GM21360 (cell line): ENCODE measurements at regions not wholly inside any gene's neighbourhood (a gene's known extent, or its start where the extent isn't known, plus 50 kb on each side); places are given as distances from the start of the nearest gene placed in this dataset.

ENCODE experiments used
- ATAC-seq: cut with Tn5 transposase; IDR thresholded peaks from one replicate; pipeline ENCODE4 v1.9.1; 2021; ENCODE audit warnings: mild to moderate bottlenecking, moderate library complexity; ENCODE audit not compliant: unreplicated experiment

DNA sequence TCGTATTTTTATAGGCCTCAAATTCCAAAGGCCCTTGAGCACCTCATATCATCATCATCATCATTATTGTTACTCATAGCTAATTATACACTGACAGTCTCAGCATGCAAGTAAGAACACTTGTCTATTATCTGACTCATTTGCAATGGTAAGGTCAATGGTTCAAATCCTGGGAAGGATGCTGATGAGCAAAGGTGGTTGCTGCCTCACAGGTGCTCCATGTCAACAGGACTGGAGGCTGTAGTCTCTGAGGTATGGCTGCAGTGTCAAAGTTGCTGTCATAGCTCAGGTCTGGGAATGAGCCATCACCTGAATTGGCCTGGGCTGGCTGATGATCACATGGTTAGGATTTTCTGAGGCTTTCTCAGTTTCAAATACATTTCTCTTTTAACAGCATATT, 379.3 kb downstream of the BCL11A start:
- ATAC-seq = no peak

- ATAC-seq = no peak
Observed at GRCh38 chr2:60172801-60173200, 380.7 kb downstream of the BCL11A start.

- no peak for ATAC-seq
Observed at GRCh38 chr2:60170272-60170671, 383.2 kb downstream of the BCL11A start.

DNA sequence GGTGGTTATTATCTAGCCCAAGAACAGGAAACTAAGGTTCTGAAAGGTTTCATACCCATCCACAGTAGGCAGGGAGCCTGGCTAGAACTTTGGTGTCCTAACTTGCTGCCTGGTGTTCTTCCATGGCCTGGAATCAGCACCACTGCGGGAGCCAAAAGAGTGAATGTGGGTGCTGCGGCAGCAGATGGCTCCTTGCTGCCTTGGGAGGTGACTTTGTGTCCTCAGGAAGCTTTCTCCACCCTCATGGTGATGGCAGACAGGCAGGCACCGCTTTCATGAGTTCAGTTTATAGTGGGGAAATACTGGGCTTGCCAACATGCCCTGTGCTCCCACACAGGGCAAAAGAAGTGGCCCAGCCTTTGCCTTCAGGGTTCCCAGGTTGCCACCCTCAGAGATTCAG, 385.2 kb downstream of the BCL11A start:
- ATAC-seq = no peak

- ATAC-seq = no peak
Observed at GRCh38 chr2:60167089-60167488, 386.4 kb downstream of the BCL11A start.

DNA sequence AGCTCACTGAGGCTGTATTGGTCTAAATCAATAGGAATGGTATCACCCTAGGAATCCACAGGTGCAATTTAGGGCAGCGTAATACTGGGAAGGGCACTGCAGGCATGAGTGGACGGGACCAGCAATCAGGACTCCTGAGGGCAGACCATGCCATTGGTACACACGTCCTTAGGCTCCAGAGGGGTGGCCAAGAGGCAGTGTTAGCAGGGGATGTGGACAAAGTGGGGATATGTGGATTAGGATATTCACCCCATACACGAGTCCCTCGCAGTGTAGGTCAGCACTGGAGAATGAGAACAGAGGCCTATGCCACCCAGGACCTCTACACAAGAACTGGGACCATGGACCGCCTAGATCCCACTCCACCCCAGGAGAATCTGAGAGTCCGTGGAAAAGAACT, 389.8 kb downstream of the BCL11A start:
- no peak for ATAC-seq

DNA sequence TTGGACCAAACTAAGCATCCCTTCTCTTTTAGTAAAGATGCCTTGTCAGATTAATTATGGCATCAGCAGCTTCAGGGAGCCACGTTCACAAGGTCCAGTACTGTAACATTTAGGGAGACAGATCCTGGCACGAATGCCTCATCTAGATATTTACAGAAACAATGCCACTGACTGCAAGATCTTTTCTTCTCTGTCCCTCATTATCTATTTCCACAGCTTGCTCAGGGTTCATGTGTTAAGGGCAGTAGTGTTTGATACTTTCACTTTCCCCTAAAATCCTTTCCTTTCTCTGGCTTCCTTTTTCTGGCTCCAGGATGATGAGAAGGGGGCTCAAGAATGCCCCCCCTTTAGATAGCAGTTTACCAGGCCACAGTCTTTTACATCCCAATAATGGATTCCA, 393.9 kb downstream of the BCL11A start:
- no peak for ATAC-seq

GRCh38 chr2:60158262-60158661, 395.2 kb downstream of the BCL11A start:
- ATAC-seq = peak; percentile 77

- no peak for ATAC-seq
Observed at GRCh38 chr2:60157283-60157682, 396.2 kb downstream of the BCL11A start.

GRCh38 chr2:60154142-60154541, 399.3 kb downstream of the BCL11A start:
- ATAC-seq = no peak

GRCh38 chr2:60152226-60152833, 401.1 kb downstream of the BCL11A start:
- no peak for ATAC-seq

GRCh38 chr2:60149176-60149575, 404.3 kb downstream of the BCL11A start:
- ATAC-seq = no peak

DNA sequence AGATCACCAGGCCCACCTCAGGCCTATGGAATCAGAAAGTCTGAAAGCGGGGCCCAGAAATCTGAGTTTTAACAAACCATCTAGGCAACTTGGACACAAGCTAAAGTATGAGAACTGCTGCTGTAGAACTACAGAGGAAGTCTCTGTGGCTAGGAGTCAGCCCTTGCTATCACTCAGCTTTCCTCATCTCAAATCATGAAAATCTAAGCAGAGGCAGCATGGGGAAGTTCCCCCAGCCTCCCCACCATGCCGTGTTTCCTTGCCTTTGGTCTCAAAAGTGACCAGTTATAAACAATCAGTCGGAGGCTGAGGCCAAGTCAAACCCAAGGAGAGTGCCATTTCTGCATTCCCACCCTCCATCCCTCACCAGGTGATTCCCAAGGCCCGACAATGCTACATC, 404.7 kb downstream of the BCL11A start:
- ATAC-seq = no peak

DNA sequence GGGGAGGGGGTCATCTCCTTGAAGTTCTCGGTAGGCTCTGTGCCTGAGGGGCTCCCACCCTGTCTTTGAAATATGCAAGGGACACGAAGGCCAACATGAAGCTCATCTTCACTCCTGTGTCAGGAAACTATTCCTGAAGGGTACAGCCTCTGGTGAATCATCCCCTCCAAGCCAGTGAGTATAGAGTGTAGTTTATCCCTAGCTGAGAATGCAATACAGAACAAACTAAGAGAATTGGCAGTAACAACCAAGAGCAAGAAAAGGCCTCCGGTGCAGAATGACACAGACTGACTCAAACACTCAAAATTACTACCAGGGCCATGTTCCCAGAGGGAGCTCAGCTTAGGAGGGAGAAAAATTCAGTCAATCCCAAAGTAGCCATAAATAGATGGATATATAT, 413.3 kb downstream of the BCL11A start:
- ATAC-seq = no peak

DNA sequence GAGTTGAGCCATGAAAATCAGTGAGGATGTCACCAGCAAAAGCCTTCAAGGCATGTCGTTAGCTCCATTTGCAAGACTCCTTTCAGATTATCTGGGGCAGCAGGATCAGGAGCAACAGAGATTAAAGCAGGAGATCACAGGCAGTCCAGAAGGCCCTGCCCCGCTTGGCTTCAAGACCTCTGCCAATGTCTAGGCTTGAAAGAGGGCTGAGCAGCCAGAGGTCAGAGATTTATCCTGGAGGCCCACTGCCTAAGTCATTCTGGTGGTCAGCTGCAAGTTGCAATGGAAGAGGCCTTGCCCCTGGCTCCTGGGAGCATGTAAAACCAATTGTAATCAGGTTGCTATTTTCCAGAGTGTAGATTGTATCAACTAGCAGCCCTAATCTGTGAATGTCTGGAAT, 416.5 kb downstream of the BCL11A start:
- ATAC-seq = no peak

DNA sequence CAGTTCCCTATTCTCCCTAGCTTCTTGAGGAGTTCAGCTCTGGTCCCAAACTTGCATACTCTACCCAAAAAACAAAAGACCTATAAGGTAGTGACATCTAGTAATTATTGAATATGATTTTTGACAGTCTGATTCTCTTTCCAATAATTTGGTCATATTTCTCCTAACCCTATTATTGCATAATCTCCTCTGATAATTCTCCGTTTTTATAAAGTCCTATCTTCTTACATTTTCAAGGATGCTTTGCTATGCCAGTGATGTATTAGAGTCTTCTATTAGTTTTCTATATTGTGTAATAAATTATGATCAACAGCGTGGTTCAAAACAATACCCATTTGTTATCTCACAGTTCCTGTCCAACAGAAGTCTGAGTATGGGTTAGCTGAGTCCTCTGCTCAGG, 426.3 kb downstream of the BCL11A start:
- ATAC-seq = no peak

DNA sequence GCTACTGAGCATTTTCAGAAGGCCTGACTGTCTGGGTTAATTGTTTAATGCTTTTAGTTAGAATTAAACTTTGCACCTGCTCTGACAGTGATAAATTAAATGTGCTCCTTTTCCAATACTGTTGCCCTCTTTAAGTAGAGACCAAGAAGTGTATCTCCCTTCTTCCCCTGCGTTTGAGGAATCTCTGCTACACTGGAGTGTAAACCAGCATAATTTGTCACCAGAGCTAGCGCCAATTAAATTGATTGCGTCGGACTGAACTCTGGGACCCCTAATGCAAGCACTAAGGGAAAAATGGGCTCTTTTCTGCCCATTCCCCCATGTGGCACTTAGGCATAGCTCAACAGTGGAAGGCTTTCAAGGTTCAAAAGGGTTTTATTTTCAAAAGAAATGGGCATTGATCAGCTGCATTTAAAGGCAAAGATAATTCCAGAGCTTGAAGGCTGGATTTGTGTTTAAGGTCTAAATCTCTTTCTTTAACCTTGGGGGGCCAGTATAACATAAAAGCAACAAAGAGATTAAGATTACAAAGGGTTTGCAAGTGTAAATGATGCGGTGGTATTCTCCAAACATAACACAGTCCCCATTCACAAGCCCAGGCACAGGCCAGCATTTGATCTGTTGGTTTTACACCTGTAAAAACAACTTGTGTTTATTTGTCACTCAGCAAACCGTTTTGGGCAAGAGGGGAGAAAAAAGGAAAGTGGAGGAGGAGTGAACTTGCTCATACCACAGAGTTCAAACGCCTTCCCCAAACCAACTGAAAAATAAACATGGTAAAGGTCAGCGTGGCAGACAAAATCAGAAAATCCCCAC, 427.6 kb downstream of the BCL11A start:
- ATAC-seq = no peak

DNA sequence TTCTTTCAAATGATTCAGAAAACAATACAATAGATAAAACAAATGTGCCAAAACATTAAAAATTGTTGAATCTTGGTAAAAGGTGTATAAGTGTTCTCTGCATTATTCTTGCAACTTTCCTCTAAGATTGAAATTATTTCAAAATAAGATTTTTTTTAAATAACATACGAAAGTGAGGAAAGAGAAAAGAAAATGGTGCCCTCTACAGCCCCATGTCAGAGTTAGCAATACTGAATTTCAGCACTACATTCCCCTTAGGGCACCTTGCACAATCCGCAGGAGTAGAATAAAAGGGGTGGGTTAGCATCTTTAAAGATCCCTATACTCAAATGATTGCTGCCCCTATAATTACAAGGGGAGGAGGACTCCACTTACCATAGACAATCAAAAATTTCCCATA, 433.7 kb downstream of the BCL11A start:
- no peak for ATAC-seq

GRCh38 chr2:60118917-60119316, 434.5 kb downstream of the BCL11A start:
- no peak for ATAC-seq

- no peak for ATAC-seq
Observed at GRCh38 chr2:60118061-60118460, 435.4 kb downstream of the BCL11A start.

GRCh38 chr2:60116161-60116875, 437.1 kb downstream of the BCL11A start:
- ATAC-seq = no peak

DNA sequence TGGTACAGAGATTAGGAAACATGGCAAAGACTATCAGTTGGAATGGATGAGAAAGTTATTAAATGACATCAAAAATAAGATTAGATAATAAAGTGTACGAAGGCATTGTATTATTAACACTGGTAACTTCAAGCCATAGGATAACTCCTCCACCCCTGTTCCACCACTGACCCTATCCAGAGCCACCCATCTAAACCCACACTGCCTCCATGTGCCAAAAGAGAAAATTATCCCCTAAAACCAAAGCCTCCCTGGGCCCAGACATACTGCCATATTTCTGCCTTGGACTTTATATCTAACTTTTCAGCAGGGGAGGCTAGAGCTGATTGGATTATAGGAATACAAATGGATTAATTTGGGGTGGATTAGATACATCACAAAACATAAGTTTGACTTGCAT, 443.7 kb downstream of the BCL11A start:
- no peak for ATAC-seq
